ENCODE measurements at regions not wholly inside any gene's neighbourhood (a gene's known extent, or its start where the extent isn't known, plus 50 kb on each side); places are given as distances from the start of the nearest gene placed in this dataset.
"Not testable (repeated sequence)": the region's sequence is repeated elsewhere in the genome, so short reads cannot be mapped to it uniquely, and the experiment has no call there.

DNA sequence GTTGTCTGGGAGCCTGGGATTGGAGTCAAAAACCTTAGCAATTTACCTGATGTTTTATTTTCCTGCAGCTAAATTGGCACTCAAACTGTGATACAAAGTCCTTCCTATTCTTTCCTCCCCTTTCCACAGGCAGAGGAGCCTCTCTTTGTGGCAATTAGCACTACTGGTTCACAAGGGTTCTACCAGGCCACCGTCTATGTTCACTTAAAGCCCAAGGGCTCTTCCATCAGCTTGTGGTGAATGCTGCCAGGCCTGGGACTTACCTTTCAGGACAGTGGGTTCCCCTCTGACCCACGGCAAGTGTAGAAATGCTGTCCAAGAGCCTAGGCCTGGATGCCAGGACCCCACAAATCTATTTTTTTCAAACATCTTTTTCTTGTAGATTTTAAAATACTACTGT lies 251.9 kb upstream of the B3GALT2 start:
- Histone ChIP-seq H2AK5ac (ENCODE audit: low read length) (no peak overlapping the region), H2AFZ (ENCODE audit: insufficient read depth, low read length, poor library complexity) (no peak overlapping the region), H4K12ac (ENCODE audit: low read depth, low read length) (no peak overlapping the region), H3K23ac (ENCODE audit: low read length) (no peak overlapping the region), H3K79me1 (ENCODE audit: low read length) (no peaks in the 10 kb centered on the region), H3K4me3 (ENCODE audit: low read depth, low read length) (no peak overlapping the region), H3K4me2 (ENCODE audit: low read length) (no peak overlapping the region), H3K18ac (ENCODE audit: low read length) (no peak overlapping the region), H2BK120ac (ENCODE audit: insufficient read depth, low read length, poor library complexity) (no peak overlapping the region), H4K91ac (ENCODE audit: low read depth, low read length) (no peak overlapping the region), H4K8ac (ENCODE audit: low read depth, low read length) (no peak overlapping the region), H3K14ac (ENCODE audit: low read length) (no peak overlapping the region), H3K9me3 (ENCODE audit: insufficient read depth, low read depth, low read length) (no peaks in the 10 kb centered on the region), H3K79me2 (ENCODE audit: control insufficient read depth, insufficient read depth, low read length, poor library complexity) (no peaks in the 10 kb centered on the region), H3K4me1 (ENCODE audit: control insufficient read depth in 1 of 2, insufficient read depth in 2 of 2, low read length in 2 of 2) (no peaks in the 10 kb centered on the region), H3K27ac (ENCODE audit: low read depth, low read length) (no peak overlapping the region), H2BK12ac (ENCODE audit: low read length) (no peak overlapping the region), H3K27me3 (ENCODE audit: insufficient read depth, low read length) (no peaks in the 10 kb centered on the region), H3K4ac (ENCODE audit: low read depth, low read length) (no peak overlapping the region), H2BK5ac (ENCODE audit: low read depth, low read length, poor library complexity) (no peak overlapping the region), H3K36me3 (ENCODE audit: control insufficient read depth in 1 of 2, insufficient read depth in 2 of 2, low read length in 2 of 2) (no peaks in the 10 kb centered on the region), H3K9ac (ENCODE audit: low read length) (no peak overlapping the region)
- no peak for DNase-seq
- no CpG with 5 or more reads among the region's 2 CpGs for WGBS (ENCODE audit: extremely low coverage, insufficient coverage, insufficient read length)

DNA sequence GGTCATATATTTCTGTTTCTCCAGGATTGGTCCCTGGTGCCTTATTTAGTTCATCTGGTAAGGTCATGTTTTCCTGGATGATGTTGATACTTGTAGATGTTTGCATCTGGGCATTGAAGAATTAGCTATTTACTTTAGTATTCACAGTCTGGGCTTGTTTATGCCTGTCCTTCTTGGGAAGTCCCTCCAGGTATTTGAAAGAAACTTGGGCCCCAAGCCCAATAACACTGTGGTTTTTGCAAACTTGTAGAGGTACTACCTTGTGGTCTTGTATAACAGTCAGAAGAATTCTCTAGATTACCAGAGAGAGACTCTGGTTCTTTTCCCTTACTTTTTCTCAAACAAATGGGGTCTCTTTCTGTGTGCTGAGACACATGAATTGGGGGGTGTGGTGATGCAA lies 251.4 kb upstream of the B3GALT2 start:
- no peak for DNase-seq
- Histone ChIP-seq H3K14ac (ENCODE audit: low read length) (no peak overlapping the region), H2AK5ac (ENCODE audit: low read length) (no peak overlapping the region), H4K8ac (ENCODE audit: low read depth, low read length) (no peak overlapping the region), H4K91ac (ENCODE audit: low read depth, low read length) (no peak overlapping the region), H2BK12ac (ENCODE audit: low read length) (no peak overlapping the region), H3K79me1 (ENCODE audit: low read length) (no peaks in the 10 kb centered on the region), H3K9ac (ENCODE audit: low read length) (no peak overlapping the region), H3K9me3 (ENCODE audit: insufficient read depth, low read depth, low read length) (peaks cover 3% of the 10 kb centered on the region), H3K4me3 (ENCODE audit: low read depth, low read length) (no peak overlapping the region), H3K4me1 (ENCODE audit: control insufficient read depth in 1 of 2, insufficient read depth in 2 of 2, low read length in 2 of 2) (no peaks in the 10 kb centered on the region), H2AFZ (ENCODE audit: insufficient read depth, low read length, poor library complexity) (no peak overlapping the region), H3K27ac (ENCODE audit: low read depth, low read length) (no peak overlapping the region), H3K23ac (ENCODE audit: low read length) (no peak overlapping the region), H4K12ac (ENCODE audit: low read depth, low read length) (no peak overlapping the region), H3K4me2 (ENCODE audit: low read length) (no peak overlapping the region), H2BK5ac (ENCODE audit: low read depth, low read length, poor library complexity) (no peak overlapping the region), H3K79me2 (ENCODE audit: control insufficient read depth, insufficient read depth, low read length, poor library complexity) (no peaks in the 10 kb centered on the region), H3K27me3 (ENCODE audit: insufficient read depth, low read length) (no peaks in the 10 kb centered on the region), H3K4ac (ENCODE audit: low read depth, low read length) (no peak overlapping the region), H3K36me3 (ENCODE audit: control insufficient read depth in 1 of 2, insufficient read depth in 2 of 2, low read length in 2 of 2) (no peaks in the 10 kb centered on the region), H3K18ac (ENCODE audit: low read length) (no peak overlapping the region), H2BK120ac (ENCODE audit: insufficient read depth, low read length, poor library complexity) (no peak overlapping the region)

DNA sequence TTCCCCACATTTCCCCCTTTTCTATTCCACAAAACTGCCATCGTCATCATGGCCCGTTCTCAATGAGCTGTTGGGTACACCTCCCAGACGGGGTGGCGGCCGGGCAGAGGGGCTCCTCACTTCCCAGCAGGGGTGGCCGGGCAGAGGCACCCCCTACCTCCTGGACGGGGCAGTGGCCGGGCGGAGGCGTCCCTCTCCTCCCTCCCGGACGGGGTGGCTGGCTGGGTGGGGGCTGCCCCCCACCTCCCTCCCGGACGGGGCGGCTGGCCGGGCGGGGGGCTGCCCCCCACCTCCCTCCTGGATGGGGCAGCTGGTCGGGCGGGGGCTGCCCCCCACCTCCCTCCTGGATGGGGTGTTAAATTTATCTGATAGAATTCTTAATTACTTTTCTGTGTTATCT lies 250.9 kb upstream of the B3GALT2 start:
- H3K27ac ChIP-seq (ENCODE audit: low read depth, low read length); H3K23ac ChIP-seq (ENCODE audit: low read length); H3K27me3 ChIP-seq (ENCODE audit: insufficient read depth, low read length); H3K36me3 ChIP-seq (ENCODE audit: control insufficient read depth in 1 of 2, insufficient read depth in 2 of 2, low read length in 2 of 2); H3K4me2 ChIP-seq (ENCODE audit: low read length); H4K91ac ChIP-seq (ENCODE audit: low read depth, low read length); H2BK120ac ChIP-seq (ENCODE audit: insufficient read depth, low read length, poor library complexity); H2AFZ ChIP-seq (ENCODE audit: insufficient read depth, low read length, poor library complexity); H2AK5ac ChIP-seq (ENCODE audit: low read length); H3K4me3 ChIP-seq (ENCODE audit: low read depth, low read length); H2BK12ac ChIP-seq (ENCODE audit: low read length); H3K14ac ChIP-seq (ENCODE audit: low read length); DNase-seq; H3K4ac ChIP-seq (ENCODE audit: low read depth, low read length); H3K18ac ChIP-seq (ENCODE audit: low read length); H4K12ac ChIP-seq (ENCODE audit: low read depth, low read length); H2BK5ac ChIP-seq (ENCODE audit: low read depth, low read length, poor library complexity); H4K8ac ChIP-seq (ENCODE audit: low read depth, low read length); H3K9ac ChIP-seq (ENCODE audit: low read length); H3K9me3 ChIP-seq (ENCODE audit: insufficient read depth, low read depth, low read length); H3K4me1 ChIP-seq (ENCODE audit: control insufficient read depth in 1 of 2, insufficient read depth in 2 of 2, low read length in 2 of 2); H3K79me1 ChIP-seq (ENCODE audit: low read length); H3K79me2 ChIP-seq (ENCODE audit: control insufficient read depth, insufficient read depth, low read length, poor library complexity): not testable (repeated sequence)
- no CpG with 5 or more reads among the region's 19 CpGs for WGBS (ENCODE audit: extremely low coverage, insufficient coverage, insufficient read length)

DNA sequence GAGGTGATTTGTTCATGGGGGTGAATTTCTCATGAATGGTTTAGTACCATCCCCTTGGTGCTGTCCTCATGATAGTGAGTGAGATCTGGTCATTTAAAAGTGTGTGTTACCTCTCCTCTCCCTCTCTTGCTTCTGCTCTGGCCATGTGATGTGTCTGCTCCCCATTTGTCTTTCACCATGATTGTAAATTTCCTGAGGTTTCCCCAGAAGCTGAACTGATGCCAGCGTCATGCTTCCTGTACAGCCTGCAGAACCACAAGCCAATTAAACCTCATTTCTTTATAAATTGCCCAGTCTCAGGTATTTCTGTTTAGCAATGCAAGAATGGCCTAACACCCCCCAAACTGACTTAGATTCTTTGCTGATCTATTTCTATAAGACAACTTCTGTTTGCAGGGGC lies 249.4 kb upstream of the B3GALT2 start:
- Histone ChIP-seq H3K27ac (ENCODE audit: low read depth, low read length) (no peak overlapping the region), H2BK120ac (ENCODE audit: insufficient read depth, low read length, poor library complexity) (no peak overlapping the region), H3K27me3 (ENCODE audit: insufficient read depth, low read length) (no peaks in the 10 kb centered on the region), H2BK5ac (ENCODE audit: low read depth, low read length, poor library complexity) (no peak overlapping the region), H3K14ac (ENCODE audit: low read length) (no peak overlapping the region), H3K36me3 (ENCODE audit: control insufficient read depth in 1 of 2, insufficient read depth in 2 of 2, low read length in 2 of 2) (peaks cover 0 to 4% of the 10 kb centered on the region in 2 experiments), H3K79me2 (ENCODE audit: control insufficient read depth, insufficient read depth, low read length, poor library complexity) (no peaks in the 10 kb centered on the region), H2AK5ac (ENCODE audit: low read length) (no peak overlapping the region), H3K79me1 (ENCODE audit: low read length) (no peaks in the 10 kb centered on the region), H2BK12ac (ENCODE audit: low read length) (no peak overlapping the region), H3K4me2 (ENCODE audit: low read length) (no peak overlapping the region), H3K18ac (ENCODE audit: low read length) (no peak overlapping the region), H3K23ac (ENCODE audit: low read length) (no peak overlapping the region), H3K4me1 (ENCODE audit: control insufficient read depth in 1 of 2, insufficient read depth in 2 of 2, low read length in 2 of 2) (no peaks in the 10 kb centered on the region), H3K9me3 (ENCODE audit: insufficient read depth, low read depth, low read length) (peaks cover 7% of the 10 kb centered on the region), H3K4me3 (ENCODE audit: low read depth, low read length) (no peak overlapping the region), H4K12ac (ENCODE audit: low read depth, low read length) (no peak overlapping the region), H4K8ac (ENCODE audit: low read depth, low read length) (no peak overlapping the region), H3K9ac (ENCODE audit: low read length) (no peak overlapping the region), H4K91ac (ENCODE audit: low read depth, low read length) (no peak overlapping the region), H3K4ac (ENCODE audit: low read depth, low read length) (no peak overlapping the region), H2AFZ (ENCODE audit: insufficient read depth, low read length, poor library complexity) (no peak overlapping the region)
- DNase-seq: no peak
- WGBS (ENCODE audit: extremely low coverage, insufficient coverage, insufficient read length): no CpG with 5 or more reads among the region's 1 CpG

GRCh38 chr1:193434319-193434718 lies 247.9 kb upstream of the B3GALT2 start:
- no peak overlapping the region for H3K14ac ChIP-seq (ENCODE audit: low read length)
- no peaks in the 10 kb centered on the region for H3K27me3 ChIP-seq (ENCODE audit: insufficient read depth, low read length)
- peaks cover 7% of the 10 kb centered on the region for H3K9me3 ChIP-seq (ENCODE audit: insufficient read depth, low read depth, low read length)
- H3K27ac ChIP-seq (ENCODE audit: low read depth, low read length): no peak overlapping the region
- no peak overlapping the region for H2BK12ac ChIP-seq (ENCODE audit: low read length)
- H3K4me3 ChIP-seq (ENCODE audit: low read depth, low read length): no peak overlapping the region
- H3K79me1 ChIP-seq (ENCODE audit: low read length): no peaks in the 10 kb centered on the region
- H2BK120ac ChIP-seq (ENCODE audit: insufficient read depth, low read length, poor library complexity): no peak overlapping the region
- H4K8ac ChIP-seq (ENCODE audit: low read depth, low read length): no peak overlapping the region
- H2AFZ ChIP-seq (ENCODE audit: insufficient read depth, low read length, poor library complexity): no peak overlapping the region
- DNase-seq: no peak
- H3K23ac ChIP-seq (ENCODE audit: low read length): no peak overlapping the region
- H2BK5ac ChIP-seq (ENCODE audit: low read depth, low read length, poor library complexity): no peak overlapping the region
- H3K4me2 ChIP-seq (ENCODE audit: low read length): no peak overlapping the region
- H4K12ac ChIP-seq (ENCODE audit: low read depth, low read length): no peak overlapping the region
- peaks cover 0 to 4% of the 10 kb centered on the region in 2 experiments for H3K36me3 ChIP-seq (ENCODE audit: control insufficient read depth in 1 of 2, insufficient read depth in 2 of 2, low read length in 2 of 2)
- H3K79me2 ChIP-seq (ENCODE audit: control insufficient read depth, insufficient read depth, low read length, poor library complexity): no peaks in the 10 kb centered on the region
- no peak overlapping the region for H4K91ac ChIP-seq (ENCODE audit: low read depth, low read length)
- H2AK5ac ChIP-seq (ENCODE audit: low read length): no peak overlapping the region
- no peak overlapping the region for H3K9ac ChIP-seq (ENCODE audit: low read length)
- no peak overlapping the region for H3K4ac ChIP-seq (ENCODE audit: low read depth, low read length)
- no peaks in the 10 kb centered on the region for H3K4me1 ChIP-seq (ENCODE audit: control insufficient read depth in 1 of 2, insufficient read depth in 2 of 2, low read length in 2 of 2)
- WGBS (ENCODE audit: extremely low coverage, insufficient coverage, insufficient read length): no CpG with 5 or more reads among the region's 1 CpG
- no peak overlapping the region for H3K18ac ChIP-seq (ENCODE audit: low read length)
